T-helper 1 cell treated with Interleukin-12 subunit alpha and Interleukin-12 subunit beta and Interleukin-4 antibody, amounts not matched to agents 30 ng/mL and 1 ng/mL, for 36 hours (primary cell): ENCODE measurements at regions not wholly inside any gene's neighbourhood (a gene's known extent, or its start where the extent isn't known, plus 50 kb on each side); places are given as distances from the start of the nearest gene placed in this dataset.

Experiments used
- intact Hi-C: fragments of 100-400 bp; cut with micrococcal nuclease; formaldehyde crosslinking; loops from one replicate; pipeline ENCODE4 v1.15.1; 2024

DNA sequence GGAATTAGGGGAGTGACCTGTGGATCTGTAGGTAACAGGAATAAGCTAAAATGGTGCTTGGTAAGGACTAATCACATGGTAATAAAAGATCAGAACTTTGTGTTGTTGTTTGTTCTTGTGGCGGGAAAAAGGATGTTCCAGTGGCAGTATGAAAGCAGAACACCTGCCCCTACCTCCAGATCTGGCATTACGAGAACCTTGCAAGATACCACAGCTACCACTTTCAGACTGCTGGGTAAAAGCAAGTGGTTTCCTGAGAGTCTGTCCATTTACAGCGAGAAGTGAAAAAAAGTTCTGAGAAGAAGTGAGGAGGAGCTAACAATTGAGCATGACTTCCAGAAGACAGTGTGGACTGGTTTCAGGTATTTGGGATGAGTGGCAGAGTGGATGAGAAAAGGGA lies 252.5 kb downstream of the TLE4 start:
- intact Hi-C loops: no loop called here

DNA sequence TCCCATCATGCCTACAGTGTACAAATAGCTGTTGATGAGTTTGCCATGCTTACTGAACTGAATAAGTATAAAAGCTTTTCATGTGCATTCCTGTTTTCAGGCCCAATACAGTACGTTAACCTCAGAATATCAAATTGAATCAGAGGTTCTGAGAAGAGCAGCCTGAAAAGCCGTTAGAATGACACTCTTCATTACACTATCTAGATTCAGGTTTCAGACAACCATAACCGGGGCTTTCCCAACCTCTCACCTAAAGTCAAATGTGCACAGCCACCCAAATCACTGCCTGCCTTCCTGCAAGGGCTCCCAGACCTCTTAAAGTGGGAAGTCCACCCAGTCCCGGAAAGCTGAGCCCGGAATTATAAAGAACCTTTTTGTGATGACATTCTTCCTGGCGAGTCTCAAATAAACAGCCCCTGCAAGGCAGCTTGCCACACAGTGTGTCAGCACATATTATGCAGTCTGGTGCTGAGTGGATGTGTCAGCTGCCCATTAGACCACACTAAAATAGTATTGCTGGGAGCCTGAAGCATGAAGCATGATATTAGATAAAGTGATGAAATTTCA lies 245.8 kb downstream of the TLE4 start:
- intact Hi-C loops: loop anchor here (2.0 to 5.0 kb wide), 3 partner anchors 41 to 247 kb away; partner anchors contain the start of gene TLE4

DNA sequence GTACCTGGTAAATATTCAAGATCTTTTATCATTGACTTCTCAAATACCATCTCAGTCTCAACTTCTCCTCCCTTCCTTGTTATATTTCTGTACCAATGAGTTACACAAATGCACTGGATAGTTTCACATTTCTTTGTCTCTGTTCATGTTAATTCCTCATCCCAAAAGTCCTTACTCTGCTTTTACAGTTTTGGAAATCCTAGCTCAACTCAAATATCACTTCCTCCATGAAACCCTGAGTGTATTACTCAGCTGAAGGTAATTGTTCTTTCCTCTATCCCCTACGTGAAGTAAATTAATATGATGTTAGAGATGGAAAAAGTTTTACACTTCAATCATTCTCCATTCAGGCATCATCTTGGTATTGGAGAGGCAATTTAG lies 241.5 kb downstream of the TLE4 start:
- intact Hi-C loops: loop anchor here (2.0 kb wide), 2 partner anchors 54 to 188 kb away; no protein-coding TSS in a partner anchor

DNA sequence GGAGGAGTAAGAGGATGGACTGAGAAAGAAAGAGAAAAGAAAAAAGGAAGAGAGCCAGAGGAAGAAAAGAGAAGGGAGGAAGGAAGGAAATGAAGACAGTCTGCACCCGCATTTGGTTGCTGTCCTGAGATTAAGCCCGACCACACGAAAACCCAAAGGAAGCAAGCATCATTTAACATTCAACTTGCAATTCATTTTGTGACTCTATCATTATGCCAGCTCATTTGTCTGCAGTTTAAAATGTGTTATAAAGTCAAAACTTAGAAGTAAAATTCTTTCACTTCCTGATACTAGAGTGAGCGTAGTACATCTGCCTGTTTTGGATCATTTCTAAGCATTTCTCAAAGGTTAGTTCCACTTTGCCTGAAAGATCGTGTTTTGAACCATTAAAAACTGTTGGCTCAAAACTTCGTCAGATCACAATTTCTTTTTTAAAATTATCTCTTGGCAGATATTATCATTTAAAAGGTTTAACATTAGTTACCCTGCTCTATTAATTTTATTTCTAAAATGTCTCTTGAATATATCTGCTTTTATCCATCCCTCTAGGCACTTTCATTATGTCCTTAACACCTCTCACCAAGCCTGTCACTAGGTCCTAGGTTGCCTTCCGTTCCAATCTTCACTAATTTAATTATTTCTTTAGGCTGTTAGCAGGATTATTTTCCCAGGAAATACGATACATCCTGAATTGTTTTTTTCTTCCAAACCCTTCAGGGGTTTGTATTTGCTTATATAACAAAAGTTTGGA lies 240.9 kb downstream of the TLE4 start:
- intact Hi-C loops: loop anchor here (2.0 kb wide), 2 partner anchors 54 to 188 kb away; no protein-coding TSS in a partner anchor

DNA sequence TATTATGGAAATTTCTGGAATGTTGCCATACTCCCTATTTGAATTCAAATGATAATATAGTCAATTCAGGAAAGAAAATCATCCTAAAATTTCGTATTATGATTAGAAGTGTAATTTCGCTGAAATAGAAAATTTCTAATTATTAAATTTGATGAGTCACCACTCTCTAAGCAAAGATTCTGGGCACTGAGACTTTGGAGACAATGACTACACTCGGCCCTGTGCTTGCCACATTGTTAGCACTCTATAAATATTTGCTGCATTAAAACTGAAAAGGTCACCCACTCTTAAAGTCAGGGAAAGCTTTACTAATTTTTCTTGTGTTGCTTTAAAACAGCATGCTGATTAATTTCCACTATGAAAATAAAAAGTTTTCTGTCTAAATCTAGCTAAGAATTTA lies 240.3 kb downstream of the TLE4 start:
- intact Hi-C loops: loop anchor here (2.0 kb wide), 2 partner anchors 53 to 187 kb away; no protein-coding TSS in a partner anchor

DNA sequence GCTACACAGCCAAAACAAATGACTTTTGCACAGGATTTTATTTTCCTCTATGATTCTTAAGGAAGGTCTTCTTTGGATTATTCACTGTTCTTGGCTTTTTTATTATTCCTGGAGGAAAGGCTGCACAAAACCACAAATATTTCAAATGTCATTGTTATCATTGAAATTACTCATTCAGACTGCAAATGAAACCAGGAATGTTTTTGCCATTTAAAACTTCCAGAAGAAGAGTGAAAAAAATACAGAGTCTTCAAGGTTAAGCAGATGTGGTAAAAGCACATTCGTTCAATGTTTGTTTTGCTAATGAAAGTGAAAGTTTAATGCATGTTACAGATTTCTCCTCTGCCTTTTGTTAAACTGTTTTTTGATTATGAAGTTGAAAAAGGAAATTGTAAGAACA lies 238.2 kb downstream of the TLE4 start:
- intact Hi-C loops: no loop called here

DNA sequence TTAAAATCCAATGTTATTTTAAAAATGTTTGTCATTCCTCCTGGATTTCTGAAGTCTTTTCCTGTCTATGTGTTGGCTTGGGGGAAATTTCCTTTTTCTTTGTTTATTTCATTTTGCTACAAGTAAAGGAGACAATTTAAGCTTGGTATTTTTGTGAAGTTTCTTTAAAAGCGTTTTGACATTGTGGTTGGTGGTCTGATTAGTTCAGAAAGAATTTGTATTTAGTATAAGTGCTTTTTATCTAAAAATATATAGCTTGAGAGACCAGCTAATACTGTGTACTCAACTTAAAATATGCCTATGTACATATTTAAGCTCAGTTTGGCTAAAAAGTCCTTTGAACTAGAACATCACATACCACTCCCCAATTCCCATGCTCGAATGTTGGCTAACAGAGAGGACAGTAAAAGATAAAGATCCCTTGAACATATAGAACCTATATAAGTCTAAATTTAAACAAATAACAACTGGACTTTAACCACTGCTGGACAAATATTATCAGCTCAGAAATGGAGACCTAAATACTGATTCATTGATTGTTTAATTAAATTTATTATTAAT lies 237.6 kb downstream of the TLE4 start:
- intact Hi-C loops: no loop called here

DNA sequence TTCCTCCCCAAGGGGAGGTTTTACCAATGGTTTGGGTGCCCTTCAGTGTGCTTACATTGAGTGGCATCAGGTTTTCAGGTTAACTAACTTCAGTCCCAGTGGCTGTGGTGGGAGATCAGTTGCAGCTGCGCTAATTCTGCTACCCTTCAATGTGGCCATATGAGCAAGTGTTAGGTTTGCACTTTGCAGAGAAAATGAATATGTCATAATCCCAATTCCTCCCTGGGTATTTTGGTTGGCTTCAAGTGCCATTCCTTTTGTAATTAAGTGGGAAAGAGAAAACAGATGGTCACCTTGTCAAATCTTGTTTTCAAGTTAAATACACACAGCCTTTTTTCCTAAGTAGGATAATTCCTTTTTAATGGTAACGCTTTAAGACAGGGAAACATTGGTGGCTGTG lies 236.2 kb downstream of the TLE4 start:
- intact Hi-C loops: no loop called here

DNA sequence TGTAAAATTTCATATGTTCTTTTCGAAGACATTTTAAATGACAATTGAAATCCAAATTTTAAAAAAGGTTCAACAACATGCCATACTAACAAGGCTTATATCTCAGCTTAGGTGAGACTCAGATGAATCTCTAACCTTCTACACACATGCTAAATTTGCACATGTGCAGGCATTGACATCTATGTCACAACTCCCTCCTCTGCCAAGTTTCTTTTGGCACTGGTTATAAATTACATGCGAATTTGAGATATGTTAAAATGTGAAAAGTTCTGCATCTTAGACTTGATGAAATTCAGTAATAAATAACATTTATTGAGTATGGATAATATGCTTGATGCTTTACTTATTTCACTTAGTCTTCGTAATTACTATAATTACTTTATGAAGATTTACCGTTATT lies 234.3 kb downstream of the TLE4 start:
- intact Hi-C loops: no loop called here

DNA sequence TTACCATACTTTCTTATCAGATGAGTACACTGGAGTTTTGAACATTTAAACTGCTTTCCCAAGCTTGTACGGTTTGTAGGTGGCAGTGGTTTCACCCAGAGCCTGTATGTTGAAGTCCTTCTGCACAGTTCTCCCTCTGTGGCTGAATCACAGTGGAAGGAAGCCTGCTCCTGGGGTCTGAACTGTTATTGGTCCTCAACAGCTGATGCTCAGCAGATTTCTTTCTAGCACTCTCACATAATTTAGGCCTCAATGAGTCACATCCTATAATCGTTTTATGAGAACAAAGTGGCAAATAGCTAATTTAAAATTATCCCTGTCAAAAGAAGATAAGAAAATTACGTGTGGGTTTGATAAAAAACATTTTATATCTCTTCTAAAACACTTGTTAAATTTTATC lies 229.7 kb downstream of the TLE4 start:
- intact Hi-C loops: no loop called here

DNA sequence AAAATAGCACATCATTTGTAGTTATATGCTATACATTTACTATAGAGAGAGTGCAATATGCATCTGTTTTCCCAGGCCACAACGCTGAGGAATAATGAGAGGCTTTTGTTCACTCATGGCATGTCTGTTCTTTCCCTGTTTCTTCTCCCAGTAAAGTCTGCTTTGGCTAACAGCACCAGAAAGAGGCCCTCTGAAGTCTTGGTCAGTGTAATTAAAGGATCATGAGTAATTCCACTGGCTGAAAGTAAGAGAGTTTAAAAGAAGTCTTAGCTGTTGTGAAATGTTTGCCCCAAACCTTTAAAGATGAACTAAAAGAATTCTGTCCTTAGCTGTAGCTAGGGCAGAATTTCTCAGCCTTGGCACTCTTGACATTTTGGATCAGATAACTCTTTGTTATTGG lies 228.8 kb downstream of the TLE4 start:
- intact Hi-C loops: no loop called here

DNA sequence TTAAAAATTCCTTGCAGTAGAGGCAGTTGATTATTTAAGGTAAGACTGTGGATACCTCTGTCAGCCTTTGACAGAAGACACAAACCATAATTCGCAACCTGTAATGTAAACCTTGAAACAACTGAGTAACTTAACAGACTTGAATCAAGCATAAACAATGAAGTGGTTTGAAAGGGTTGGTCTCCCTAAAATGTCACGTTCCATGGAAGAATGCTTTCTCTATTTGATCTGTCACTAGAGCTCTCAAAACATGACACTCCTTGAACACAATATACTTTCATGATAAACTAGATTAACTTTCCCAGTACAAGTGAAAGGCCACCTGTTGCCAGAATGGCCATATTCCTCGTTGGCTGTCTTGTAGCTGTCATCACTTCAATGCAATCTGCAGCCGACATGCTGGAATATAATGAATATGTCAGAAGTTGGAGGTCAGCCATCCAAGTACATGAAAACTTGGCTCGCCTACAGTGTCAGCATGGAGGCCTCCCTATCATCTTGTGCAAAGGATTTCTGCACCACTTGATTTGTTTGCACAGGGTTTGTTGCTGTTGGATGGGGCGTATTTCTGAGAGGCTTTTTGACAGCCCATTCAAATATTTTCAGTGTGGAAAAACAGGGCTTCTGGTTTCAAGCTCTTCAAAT lies 228.0 kb downstream of the TLE4 start:
- intact Hi-C loops: no loop called here

DNA sequence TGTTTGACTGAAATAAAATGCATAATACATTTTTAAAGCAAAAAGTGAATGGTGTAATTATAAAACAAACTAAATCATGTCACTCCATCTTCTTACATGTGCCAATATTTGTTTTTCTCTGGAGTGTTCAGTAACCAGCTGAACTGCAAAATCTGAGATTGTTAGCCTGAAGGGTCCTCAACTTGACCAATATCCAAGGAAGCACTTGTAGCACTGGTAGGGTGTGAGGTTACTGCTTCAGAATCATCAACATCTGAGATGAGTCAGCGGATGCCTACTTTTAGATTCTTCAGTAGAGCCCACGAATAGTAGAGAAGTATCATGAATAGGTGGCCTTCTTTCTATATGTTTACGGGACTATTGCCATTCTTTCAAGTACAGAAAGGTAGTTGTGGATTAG lies 226.7 kb downstream of the TLE4 start:
- intact Hi-C loops: no loop called here

DNA sequence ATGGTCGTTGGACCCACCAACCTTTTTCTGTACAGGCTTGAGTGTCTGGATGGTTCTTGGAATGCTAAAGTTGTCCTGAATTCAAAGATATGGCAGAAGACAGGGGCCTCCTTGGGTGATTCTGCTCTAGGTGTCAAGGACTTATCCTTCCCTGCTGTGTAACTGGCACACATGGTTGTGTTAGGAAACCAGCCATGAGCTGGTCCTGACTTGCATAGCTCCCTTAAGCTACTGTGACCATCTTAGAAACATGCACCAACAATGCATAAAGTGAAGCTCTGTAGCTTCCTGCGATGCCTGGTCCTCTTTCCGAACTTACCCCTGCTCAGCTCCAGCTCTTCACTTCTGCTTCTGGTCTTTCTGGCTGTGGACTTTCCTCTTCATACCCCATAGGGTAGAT lies 224.6 kb downstream of the TLE4 start:
- intact Hi-C loops: no loop called here

DNA sequence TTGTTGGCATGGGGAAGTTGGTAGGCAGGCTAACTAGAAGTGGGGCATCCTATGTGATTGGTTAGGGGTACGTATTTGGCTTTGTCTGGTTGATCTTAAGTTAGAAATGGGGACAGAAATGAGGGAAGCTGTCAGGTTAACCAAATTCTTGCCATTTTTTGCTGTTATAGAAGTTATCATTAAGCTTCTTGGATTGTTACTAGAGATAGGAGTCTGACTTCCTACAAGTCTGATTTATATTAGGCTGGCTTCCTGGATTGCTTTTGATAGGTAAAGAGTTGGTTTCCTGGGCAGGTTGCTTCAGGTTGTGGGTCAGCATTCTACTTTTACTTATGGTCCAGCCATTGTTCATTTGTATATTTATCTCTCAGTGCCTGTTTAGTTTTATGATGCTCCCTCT lies 216.9 kb downstream of the TLE4 start:
- intact Hi-C loops: no loop called here

DNA sequence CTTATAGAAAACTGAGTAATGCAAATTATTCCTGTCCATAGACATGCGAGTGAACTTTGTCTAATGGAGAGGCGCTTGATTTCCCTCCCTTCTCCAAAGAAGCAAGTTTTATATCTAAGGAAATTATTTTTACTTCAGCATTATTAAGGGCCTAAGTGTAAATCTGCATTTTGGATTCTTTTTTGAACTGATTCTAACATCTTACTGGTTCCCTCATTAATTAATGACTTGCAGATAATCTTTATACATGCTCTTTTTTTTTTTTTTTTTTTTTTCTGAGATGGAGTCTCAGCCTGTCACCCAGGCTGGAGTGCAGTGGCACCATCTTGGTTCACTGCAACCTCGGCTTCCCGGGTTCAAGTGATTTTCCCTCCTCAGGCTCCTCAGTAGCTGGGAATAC lies 209.5 kb downstream of the TLE4 start:
- intact Hi-C loops: no loop called here

DNA sequence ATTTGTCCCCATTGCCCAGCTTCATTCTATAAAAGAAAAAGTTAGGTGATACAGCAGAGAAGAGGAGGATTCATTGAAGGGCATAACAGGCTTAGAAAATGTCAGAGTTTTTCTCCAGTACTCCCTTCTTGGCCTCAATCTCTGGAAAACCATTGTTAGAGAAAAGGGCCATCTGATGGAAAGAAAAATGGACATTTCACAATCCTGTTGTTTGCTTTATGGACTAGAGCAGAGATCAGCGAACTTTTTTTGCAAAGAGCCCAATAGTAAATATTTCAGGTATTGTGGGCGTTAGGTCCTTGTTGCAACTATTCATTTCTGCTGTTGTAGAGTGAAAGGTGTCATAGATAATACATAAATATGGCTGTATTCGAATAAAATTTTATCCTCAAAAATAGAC lies 208.8 kb downstream of the TLE4 start:
- intact Hi-C loops: no loop called here

DNA sequence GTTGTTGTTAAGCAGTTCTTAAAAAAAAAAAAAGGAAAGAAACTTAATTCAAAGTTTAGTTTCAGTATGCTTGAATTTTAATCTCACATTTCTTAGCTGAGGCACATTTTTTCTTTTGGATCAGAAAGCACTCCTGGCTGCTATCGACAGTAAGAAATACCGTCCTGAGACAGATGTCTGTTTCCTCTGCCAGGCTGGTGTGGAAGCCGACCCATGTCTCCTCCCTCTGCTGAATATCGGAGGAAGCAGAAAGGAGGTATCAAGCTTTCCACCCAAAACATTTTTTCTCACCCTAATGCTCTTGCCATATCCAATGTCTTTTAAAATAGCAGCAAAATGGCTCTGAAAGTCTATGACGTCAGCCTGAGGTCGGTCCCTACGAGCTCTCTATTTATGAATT lies 208.1 kb downstream of the TLE4 start:
- intact Hi-C loops: no loop called here

DNA sequence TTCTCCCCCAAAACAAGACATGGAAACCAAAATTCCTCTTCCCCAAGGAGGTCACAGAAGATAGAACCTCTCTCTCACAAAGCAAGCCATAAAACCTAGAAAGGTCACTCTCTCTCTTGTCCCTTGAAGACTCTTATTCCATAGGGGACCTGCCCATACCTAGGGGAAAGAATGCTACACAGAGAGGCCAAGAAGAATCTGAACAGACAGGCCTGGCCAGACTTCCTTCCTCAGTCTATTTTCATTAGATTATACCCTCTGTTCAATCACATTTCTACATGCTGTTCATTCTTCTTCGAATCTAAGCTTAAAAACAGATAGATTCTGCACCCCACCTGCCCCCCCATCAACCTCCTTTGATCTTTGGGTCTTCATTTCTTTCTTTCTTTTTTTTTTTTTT lies 206.8 kb downstream of the TLE4 start:
- intact Hi-C loops: no loop called here

DNA sequence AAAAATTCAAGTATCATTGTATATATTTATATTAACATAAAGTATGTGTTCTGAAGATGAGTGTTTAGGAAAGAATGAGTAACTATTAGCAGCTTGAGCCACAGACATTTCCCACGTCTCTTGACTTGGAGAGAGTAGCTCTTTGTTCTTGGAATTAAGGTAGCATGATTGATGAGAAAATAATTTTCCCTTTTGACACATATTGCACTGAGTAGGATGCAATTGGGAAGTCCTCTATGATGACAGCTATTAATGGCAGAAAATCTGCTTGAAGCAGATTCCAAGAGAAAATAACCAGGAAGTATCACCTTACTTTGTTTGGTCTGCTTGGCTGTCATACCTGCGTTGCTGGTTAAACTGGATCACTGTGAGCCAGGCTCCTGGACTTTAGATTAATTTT lies 204.8 kb downstream of the TLE4 start:
- intact Hi-C loops: no loop called here
